ENCODE measurements at regions not wholly inside any gene's neighbourhood (a gene's known extent, or its start where the extent isn't known, plus 50 kb on each side); places are given as distances from the start of the nearest gene placed in this dataset.

DNA sequence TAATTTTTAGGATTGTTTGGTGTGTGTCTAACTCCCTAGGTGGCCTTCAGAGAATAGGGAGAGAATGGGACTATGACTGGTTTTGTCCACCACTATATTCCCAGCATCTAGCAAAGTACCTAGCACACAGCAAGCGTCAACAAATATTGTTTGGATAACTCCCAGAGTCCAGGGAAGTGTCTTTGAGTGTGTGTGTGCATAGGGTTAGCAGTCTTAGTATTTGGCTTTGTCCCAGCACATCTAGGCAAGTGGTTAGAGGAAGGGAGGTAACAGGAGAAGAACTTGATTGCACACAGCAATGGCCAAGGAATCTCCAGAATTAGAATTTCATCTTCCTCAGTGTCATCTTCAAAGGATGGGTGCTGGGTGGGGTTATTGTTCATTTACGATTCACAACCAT lies 385.4 kb upstream of the CDH5 start:
- no peak overlapping the region for H3K27ac ChIP-seq
- H3K4me2 ChIP-seq = no peak overlapping the region
- no peaks in the 10 kb centered on the region for H3K4me1 ChIP-seq (ENCODE audit: insufficient read depth)
- no peaks in the 10 kb centered on the region for H3K27me3 ChIP-seq
- no peaks in the 10 kb centered on the region for H3K9me2 ChIP-seq (replicated peaks; ENCODE audit: insufficient read depth)
- H4K20me1 ChIP-seq (ENCODE audit: insufficient read depth, poor library complexity, severe bottlenecking) = no peaks in the 10 kb centered on the region
- H3K4me3 ChIP-seq = no peak overlapping the region
- H3K79me2 ChIP-seq = no peaks in the 10 kb centered on the region
- TF ChIP-seq, protein P1, sequence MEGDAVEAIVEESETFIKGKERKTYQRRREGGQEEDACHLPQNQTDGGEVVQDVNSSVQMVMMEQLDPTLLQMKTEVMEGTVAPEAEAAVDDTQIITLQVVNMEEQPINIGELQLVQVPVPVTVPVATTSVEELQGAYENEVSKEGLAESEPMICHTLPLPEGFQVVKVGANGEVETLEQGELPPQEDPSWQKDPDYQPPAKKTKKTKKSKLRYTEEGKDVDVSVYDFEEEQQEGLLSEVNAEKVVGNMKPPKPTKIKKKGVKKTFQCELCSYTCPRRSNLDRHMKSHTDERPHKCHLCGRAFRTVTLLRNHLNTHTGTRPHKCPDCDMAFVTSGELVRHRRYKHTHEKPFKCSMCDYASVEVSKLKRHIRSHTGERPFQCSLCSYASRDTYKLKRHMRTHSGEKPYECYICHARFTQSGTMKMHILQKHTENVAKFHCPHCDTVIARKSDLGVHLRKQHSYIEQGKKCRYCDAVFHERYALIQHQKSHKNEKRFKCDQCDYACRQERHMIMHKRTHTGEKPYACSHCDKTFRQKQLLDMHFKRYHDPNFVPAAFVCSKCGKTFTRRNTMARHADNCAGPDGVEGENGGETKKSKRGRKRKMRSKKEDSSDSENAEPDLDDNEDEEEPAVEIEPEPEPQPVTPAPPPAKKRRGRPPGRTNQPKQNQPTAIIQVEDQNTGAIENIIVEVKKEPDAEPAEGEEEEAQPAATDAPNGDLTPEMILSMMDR (IDR thresholded peaks at IDR 0.05; ENCODE audit: poor library complexity) = no peak
- H2AFZ ChIP-seq = no peak overlapping the region
- DNase-seq (ENCODE audit: low spot score) = no peak
- WGBS (ENCODE audit: low lambda C conversion rate, missing lambda C conversion rate) = 59% methylated on average over 2 of the region's 2 CpGs
- no peaks in the 10 kb centered on the region for H3K9me3 ChIP-seq (ENCODE audit: low read depth)
- no peaks in the 10 kb centered on the region for H3K36me3 ChIP-seq (replicated peaks; ENCODE audit: insufficient read depth, low read depth)

DNA sequence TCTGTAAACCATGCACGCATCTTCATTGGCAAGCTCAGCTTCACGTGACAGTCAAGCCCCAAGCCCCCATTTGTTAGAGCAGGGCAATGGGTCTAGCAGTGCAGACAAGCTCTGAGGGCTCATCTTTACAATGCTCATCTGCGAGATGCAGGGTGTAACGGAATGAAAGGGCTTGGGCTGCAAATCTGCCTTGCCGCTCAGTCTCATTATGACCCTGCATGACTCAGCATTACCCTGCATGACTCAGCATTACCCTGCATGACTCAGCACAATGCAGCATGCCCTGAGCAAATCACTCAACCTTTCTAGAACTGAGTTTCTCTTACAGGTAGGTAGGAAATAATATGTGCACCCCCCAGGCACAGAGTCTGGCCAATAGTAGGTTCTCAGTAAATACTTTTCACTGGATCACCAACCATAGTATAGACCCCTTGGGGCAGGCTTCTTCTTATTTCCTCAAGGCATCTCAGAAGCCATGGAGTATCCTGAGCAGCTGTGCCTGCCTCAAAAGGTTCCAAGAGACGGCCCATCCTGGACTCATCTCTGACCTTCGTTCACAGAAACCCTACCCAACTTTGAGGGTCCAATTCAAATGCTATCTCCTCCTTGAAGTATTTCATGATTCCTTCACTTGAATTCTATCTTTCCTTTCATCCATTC lies 391.3 kb upstream of the CDH5 start:
- H3K9me3 ChIP-seq (ENCODE audit: low read depth) = no peaks in the 10 kb centered on the region
- no peak overlapping the region for H3K27ac ChIP-seq
- H3K4me3 ChIP-seq = no peak overlapping the region
- no peaks in the 10 kb centered on the region for H4K20me1 ChIP-seq (ENCODE audit: insufficient read depth, poor library complexity, severe bottlenecking)
- DNase-seq (ENCODE audit: low spot score) = no peak
- H3K9me2 ChIP-seq (replicated peaks; ENCODE audit: insufficient read depth) = no peaks in the 10 kb centered on the region
- no peak overlapping the region for H2AFZ ChIP-seq
- H3K79me2 ChIP-seq = no peaks in the 10 kb centered on the region
- no peak for TF ChIP-seq EZH2phosphoT487 (IDR thresholded peaks at IDR 0.05; ENCODE audit: low read depth, severe bottlenecking, unreplicated experiment)
- TF ChIP-seq EZH2 (IDR thresholded peaks at IDR 0.05; ENCODE audit: borderline replicate concordance) = no peak
- TF ChIP-seq, protein P1 (IDR thresholded peaks at IDR 0.05; ENCODE audit: poor library complexity) = no peak
- no peaks in the 10 kb centered on the region for H3K4me1 ChIP-seq (ENCODE audit: insufficient read depth)
- H3K36me3 ChIP-seq (replicated peaks; ENCODE audit: insufficient read depth, low read depth) = no peaks in the 10 kb centered on the region
- H3K27me3 ChIP-seq = no peaks in the 10 kb centered on the region
- H3K4me2 ChIP-seq = no peak overlapping the region
- WGBS (ENCODE audit: low lambda C conversion rate, missing lambda C conversion rate) = 89% methylated on average over 7 of the region's 7 CpGs

DNA sequence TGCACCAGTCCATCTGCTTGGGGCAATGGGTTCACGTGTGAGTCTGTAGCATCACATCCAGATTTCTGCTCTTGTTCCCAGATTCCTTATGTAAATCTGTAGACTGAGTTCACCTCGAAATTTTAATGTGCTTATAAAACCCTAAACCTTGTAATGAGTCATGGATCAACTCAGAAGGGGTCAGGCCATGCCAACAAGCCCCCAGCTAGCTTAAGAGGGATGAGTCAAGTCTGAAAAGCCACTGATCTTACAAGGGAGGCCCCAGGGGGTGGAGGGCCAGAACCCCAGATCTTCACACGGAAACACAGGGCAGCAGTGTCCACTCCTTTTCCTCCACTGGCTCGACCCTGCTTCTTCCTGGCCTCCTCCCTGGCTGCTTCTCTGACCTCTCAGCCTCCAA lies 399.1 kb upstream of the CDH5 start:
- H4K20me1 ChIP-seq (ENCODE audit: insufficient read depth, poor library complexity, severe bottlenecking) = no peaks in the 10 kb centered on the region
- H3K9me2 ChIP-seq (replicated peaks; ENCODE audit: insufficient read depth) = no peaks in the 10 kb centered on the region
- H3K79me2 ChIP-seq = no peaks in the 10 kb centered on the region
- no peak overlapping the region for H3K4me3 ChIP-seq
- no peak overlapping the region for H2AFZ ChIP-seq
- no peaks in the 10 kb centered on the region for H3K4me1 ChIP-seq (ENCODE audit: insufficient read depth)
- H3K36me3 ChIP-seq (replicated peaks; ENCODE audit: insufficient read depth, low read depth) = no peaks in the 10 kb centered on the region
- no peaks in the 10 kb centered on the region for H3K9me3 ChIP-seq (ENCODE audit: low read depth)
- H3K27ac ChIP-seq = no peak overlapping the region
- DNase-seq (ENCODE audit: low spot score) = no peak
- H3K27me3 ChIP-seq = no peaks in the 10 kb centered on the region
- H3K4me2 ChIP-seq = no peak overlapping the region
- WGBS (ENCODE audit: low lambda C conversion rate, missing lambda C conversion rate) = 81% methylated on average over 4 of the region's 4 CpGs
- TF ChIP-seq EZH2 (IDR thresholded peaks at IDR 0.05; ENCODE audit: borderline replicate concordance) (no peak), EZH2phosphoT487 (IDR thresholded peaks at IDR 0.05; ENCODE audit: low read depth, severe bottlenecking, unreplicated experiment) (no peak)
- TF ChIP-seq, protein P1 (IDR thresholded peaks at IDR 0.05; ENCODE audit: poor library complexity) = no peak

DNA sequence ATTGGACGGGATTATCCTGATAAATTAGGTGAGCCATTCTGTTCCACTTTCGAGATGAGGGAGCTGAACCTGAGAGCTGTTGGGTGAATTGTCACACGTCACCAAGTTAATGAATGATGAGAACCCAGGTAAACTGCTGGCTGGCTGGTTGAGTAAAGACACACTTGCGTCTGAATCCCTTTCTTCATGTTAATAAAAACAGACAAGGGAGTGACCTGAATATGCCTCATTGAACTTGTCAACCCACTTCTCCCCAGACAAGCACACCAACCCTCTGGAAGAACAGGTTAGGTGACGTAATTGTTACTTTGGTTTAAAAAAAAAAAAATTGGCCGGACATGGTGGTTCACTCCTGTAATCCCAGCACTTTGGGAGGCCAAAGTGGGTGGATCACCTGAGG lies 400.9 kb upstream of the CDH5 start:
- TF ChIP-seq, protein P1 (IDR thresholded peaks at IDR 0.05; ENCODE audit: poor library complexity) = no peak
- no peak for TF ChIP-seq EZH2phosphoT487 (IDR thresholded peaks at IDR 0.05; ENCODE audit: low read depth, severe bottlenecking, unreplicated experiment)
- WGBS (ENCODE audit: low lambda C conversion rate, missing lambda C conversion rate) = 49% methylated on average over 6 of the region's 6 CpGs
- H3K9me2 ChIP-seq (replicated peaks; ENCODE audit: insufficient read depth) = no peaks in the 10 kb centered on the region

More for the DNA sequence above, 400.9 kb upstream of the CDH5 start:
- Histone ChIP-seq H2AFZ (no peak overlapping the region), H3K27ac (peak overlapping the region; percentile 20), H4K20me1 (ENCODE audit: insufficient read depth, poor library complexity, severe bottlenecking) (no peaks in the 10 kb centered on the region), H3K27me3 (no peaks in the 10 kb centered on the region), H3K4me2 (no peak overlapping the region), H3K4me1 (ENCODE audit: insufficient read depth) (peaks cover 2% of the 10 kb centered on the region), H3K79me2 (no peaks in the 10 kb centered on the region), H3K4me3 (no peak overlapping the region), H3K36me3 (replicated peaks; ENCODE audit: insufficient read depth, low read depth) (no peaks in the 10 kb centered on the region), H3K9me3 (ENCODE audit: low read depth) (no peaks in the 10 kb centered on the region)
- peak; percentile 59 for DNase-seq (ENCODE audit: low spot score)
